ENCODE measurements at regions not wholly inside any gene's neighbourhood (a gene's known extent, or its start where the extent isn't known, plus 50 kb on each side); places are given as distances from the start of the nearest gene placed in this dataset.

- TF ChIP-seq CTCF (IDR thresholded peaks at IDR 0.05 in 4 of 5, conservative IDR thresholded peaks at IDR 0.05 in 1 of 5) (no peak), POLR2A (IDR thresholded peaks at IDR 0.05) (no peak)
Observed at GRCh38 chr3:197393711-197394110, 95.3 kb upstream of the DLG1 start.

Data from gastrocnemius medialis (tissue), 4 donors.